RWPE2 (cell line): ENCODE measurements at regions not wholly inside any gene's neighbourhood (a gene's known extent, or its start where the extent isn't known, plus 50 kb on each side); places are given as distances from the start of the nearest gene placed in this dataset.

Experiments used
- ATAC-seq: fragments of 200-7000 bp; cut with Tn5 transposase; 3 replicates; pipeline ENCODE4 v1.9.1; 2021; ENCODE audit warnings: low read depth
- DNase-seq: peaks from one replicate; pipeline ENCODE4 v3.0.0-alpha.2; 2020; ENCODE audit warnings: low spot score
- H3K27ac ChIP-seq: fragments of 450-650 bp; 2 replicates; pipeline ENCODE4 v1.5.1; 2017; ENCODE audit warnings: mild to moderate bottlenecking; ENCODE audit not compliant: poor library complexity, severe bottlenecking
- H3K27me3 ChIP-seq: fragments of 250-450 bp; sonication (Bioruptor Pico); 2 replicates; pipeline ENCODE4 v1.5.1; 2021; ENCODE audit warnings: mild to moderate bottlenecking, moderate library complexity; ENCODE audit not compliant: insufficient read depth, poor library complexity, severe bottlenecking
- H3K36me3 ChIP-seq: fragments of 250-450 bp; sonication (Bioruptor Pico); 2 replicates; pipeline ENCODE4 v1.5.1; 2020; ENCODE audit warnings: low read depth, mild to moderate bottlenecking, moderate library complexity
- H3K4me1 ChIP-seq: fragments of 250-450 bp; sonication (Bioruptor Pico); 2 replicates; pipeline ENCODE4 v1.5.1; 2021; ENCODE audit warnings: mild to moderate bottlenecking, moderate library complexity; ENCODE audit not compliant: insufficient read depth, poor library complexity, severe bottlenecking
- H3K4me3 ChIP-seq: fragments of 250-450 bp; sonication (Bioruptor Pico); 2 replicates; pipeline ENCODE4 v1.5.1; 2021; ENCODE audit warnings: mild to moderate bottlenecking, moderate library complexity; ENCODE audit not compliant: severe bottlenecking
- H3K9me3 ChIP-seq: fragments of 250-450 bp; sonication (Bioruptor Pico); 2 replicates; pipeline ENCODE4 v1.5.1; 2021; ENCODE audit warnings: mild to moderate bottlenecking, moderate library complexity; ENCODE audit not compliant: severe bottlenecking
- CTCF ChIP-seq: fragments of 450-650 bp; IDR thresholded peaks from one replicate; pipeline ENCODE4 v1.5.1; 2017; ENCODE audit warnings: mild to moderate bottlenecking, moderate library complexity; ENCODE audit not compliant: poor library complexity, severe bottlenecking

- no peak for TF ChIP-seq CTCF
- DNase-seq (no peak), ATAC-seq (no peak)
- H3K4me3 ChIP-seq = no peak overlapping the region
- H3K27me3 ChIP-seq = no peaks in the 10 kb centered on the region
- H3K36me3 ChIP-seq = no peaks in the 10 kb centered on the region
- no peaks in the 10 kb centered on the region for H3K9me3 ChIP-seq
- H3K27ac ChIP-seq = no peak overlapping the region
- H3K4me1 ChIP-seq = peaks cover 9% of the 10 kb centered on the region
Observed at GRCh38 chrX:39758791-39759525, 338.8 kb downstream of the BCOR start.

- H3K4me1 ChIP-seq = peaks cover 9% of the 10 kb centered on the region
- no peak overlapping the region for H3K4me3 ChIP-seq
- DNase-seq = no peak
- no peaks in the 10 kb centered on the region for H3K9me3 ChIP-seq
- no peaks in the 10 kb centered on the region for H3K27me3 ChIP-seq
- no peaks in the 10 kb centered on the region for H3K36me3 ChIP-seq
- ATAC-seq = peak; percentile 26; the same call in 1 of the 3 replicates
- no peak for TF ChIP-seq CTCF
- no peak overlapping the region for H3K27ac ChIP-seq
Observed at GRCh38 chrX:39759526-39760224, 338.1 kb downstream of the BCOR start.

- H3K27ac ChIP-seq = no peak overlapping the region
- ATAC-seq = no peak
- H3K4me3 ChIP-seq = no peak overlapping the region
- no peaks in the 10 kb centered on the region for H3K36me3 ChIP-seq
- H3K9me3 ChIP-seq = no peaks in the 10 kb centered on the region
- no peak for DNase-seq
- no peaks in the 10 kb centered on the region for H3K27me3 ChIP-seq
- H3K4me1 ChIP-seq = peaks cover 3% of the 10 kb centered on the region
- TF ChIP-seq CTCF = no peak
Observed at GRCh38 chrX:39760930-39761329, 336.8 kb downstream of the BCOR start.

GRCh38 chrX:39762266-39762841 is 335.4 kb downstream of the BCOR start:
- ATAC-seq = no peak
- no peak for DNase-seq

More at GRCh38 chrX:39762266-39762841, 335.4 kb downstream of the BCOR start:
- Histone ChIP-seq H3K9me3 (no peaks in the 10 kb centered on the region), H3K27ac (no peak overlapping the region), H3K4me3 (no peak overlapping the region), H3K36me3 (no peaks in the 10 kb centered on the region), H3K27me3 (no peaks in the 10 kb centered on the region), H3K4me1 (no peaks in the 10 kb centered on the region)
- TF ChIP-seq CTCF = no peak
